A673 (cell line): ENCODE measurements at regions not wholly inside any gene's neighbourhood (a gene's known extent, or its start where the extent isn't known, plus 50 kb on each side); places are given as distances from the start of the nearest gene placed in this dataset.

Experiments used
- BruUV-seq: library from RNA; stranded (reverse); fragments of 400-500 nt; replicated peaks from 2 replicates; lab custom pipeline; 2021; lab: Mats Ljungman, UMichigan
- CTCF ChIA-PET: fragments of 300-600 bp; sonication (Branson Sonifier 250); formaldehyde crosslinking; loops from one replicate; lab custom pipeline; 2022; ENCODE audit warnings: antibody characterized with exemption; lab: Charles Lee
- POLR2A ChIA-PET: fragments of 300-600 bp; sonication (Branson Sonifier 250); formaldehyde crosslinking; loops from one replicate; lab custom pipeline; 2022; ENCODE audit warnings: antibody characterized with exemption; ENCODE audit not compliant: low non-redundant PET; lab: Charles Lee
- DNase-seq: peaks from one replicate; pipeline ENCODE4 v3.0.0-alpha.2; 2015; ENCODE audit warnings: low spot score
- H3K27ac ChIP-seq: fragments of 200-600 bp; sonication (generic); 2 replicates; pipeline ENCODE4 v1.5.1; 2016; ENCODE audit warnings: mixed run types, low read depth, mild to moderate bottlenecking, mixed read lengths, antibody characterized with exemption, low read length; ENCODE audit not compliant: poor library complexity, severe bottlenecking
- H3K27me3 ChIP-seq: fragments of 200-600 bp; sonication (generic); replicated peaks from 2 replicates; pipeline ENCODE4 v1.6.1; 2017; ENCODE audit warnings: mixed run types, low read depth, mild to moderate bottlenecking, mixed read lengths, antibody characterized with exemption, low read length; ENCODE audit not compliant: insufficient read depth, poor library complexity
- H3K36me3 ChIP-seq: fragments of 200-600 bp; sonication (generic); 2 replicates; pipeline ENCODE4 v1.6.1; 2016; ENCODE audit warnings: mixed run types, mild to moderate bottlenecking, mixed read lengths, antibody characterized with exemption, low read length; ENCODE audit not compliant: insufficient read depth, poor library complexity, severe bottlenecking
- H3K4me1 ChIP-seq: fragments of 200-600 bp; sonication (generic); 2 replicates; pipeline ENCODE4 v1.6.1; 2017; ENCODE audit warnings: mixed run types, mild to moderate bottlenecking, mixed read lengths, antibody characterized with exemption, low read length; ENCODE audit not compliant: insufficient read depth, poor library complexity, severe bottlenecking
- H3K4me3 ChIP-seq: fragments of 200-600 bp; sonication (generic); 2 replicates; pipeline ENCODE4 v1.5.1; 2016; ENCODE audit warnings: low read depth, mixed run types, mild to moderate bottlenecking, mixed read lengths, low read length; ENCODE audit not compliant: poor library complexity, severe bottlenecking
- H3K9me3 ChIP-seq: fragments of 200-600 bp; sonication (generic); 2 replicates; pipeline ENCODE4 v1.6.1; 2016; ENCODE audit warnings: mixed run types, low read depth, mild to moderate bottlenecking, mixed read lengths, antibody characterized with exemption, low read length; ENCODE audit not compliant: poor library complexity, severe bottlenecking
- CTCF ChIP-seq: fragments of 300-800, 200-600 bp; sonication (generic); conservative IDR thresholded peaks from 2 replicates; pipeline ENCODE4 v1.5.1; 2017; ENCODE audit warnings: low read depth, mild to moderate bottlenecking, antibody characterized with exemption, low read length, moderate library complexity, mixed read lengths
- EZH2 ChIP-seq: fragments of 200-600 bp; sonication (generic); IDR thresholded peaks from 2 replicates; pipeline ENCODE4 v1.6.1; 2017; ENCODE audit warnings: borderline replicate concordance, low read depth, mild to moderate bottlenecking, mixed read lengths, antibody characterized with exemption, low read length; ENCODE audit not compliant: poor library complexity, severe bottlenecking
- intact Hi-C: fragments of 100-400 bp; cut with micrococcal nuclease; formaldehyde crosslinking; loops from one replicate; pipeline ENCODE4 v1.10.0; 2022; ENCODE audit not compliant: unreplicated experiment

GRCh38 chr7:51973939-51974338 lies 657.3 kb upstream of the COBL start:
- Histone ChIP-seq H3K36me3 (no peaks in the 10 kb centered on the region), H3K4me3 (no peak overlapping the region), H3K27ac (no peak overlapping the region), H3K27me3 (no peaks in the 10 kb centered on the region), H3K4me1 (no peaks in the 10 kb centered on the region), H3K9me3 (peaks cover 19% of the 10 kb centered on the region)
- intact Hi-C loops, result no loop called here
- POLR2A ChIA-PET, result no interaction called here
- BruUV-seq, result no TSS peak
- CTCF ChIA-PET, result no interaction called here
- TF ChIP-seq CTCF (no peak), EZH2 (no peak)
- DNase-seq, result no peak

DNA sequence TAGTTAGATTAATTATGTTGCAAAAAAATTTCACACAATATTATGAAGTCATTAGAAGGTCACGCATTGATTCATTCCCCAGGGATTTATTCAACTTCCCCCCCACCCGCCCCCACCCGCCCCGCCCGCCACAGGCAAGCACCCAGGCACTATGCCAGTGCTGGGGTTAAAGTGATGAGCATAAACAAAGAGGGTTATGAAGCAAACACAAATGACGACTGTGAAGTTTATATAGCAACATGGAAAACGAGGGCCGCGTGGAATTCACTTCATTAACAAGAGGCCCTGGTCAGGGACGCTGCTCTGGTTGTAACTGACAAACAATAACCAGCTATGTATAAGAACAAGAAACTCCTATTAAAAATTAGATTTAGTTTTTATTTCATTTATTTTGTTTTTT lies 656.5 kb upstream of the COBL start:
- ChIA-PET CTCF (no interaction called here), POLR2A (no interaction called here)
- intact Hi-C loops, result no loop called here
- TF ChIP-seq EZH2, result no peak
- TF ChIP-seq CTCF, result no peak
- no peaks in the 10 kb centered on the region for H3K27me3 ChIP-seq
- H3K9me3 ChIP-seq, result peaks cover 19% of the 10 kb centered on the region
- no TSS peak for BruUV-seq
- no peaks in the 10 kb centered on the region for H3K4me1 ChIP-seq
- H3K4me3 ChIP-seq, result no peak overlapping the region
- DNase-seq, result no peak
- H3K27ac ChIP-seq, result no peak overlapping the region
- no peaks in the 10 kb centered on the region for H3K36me3 ChIP-seq

DNA sequence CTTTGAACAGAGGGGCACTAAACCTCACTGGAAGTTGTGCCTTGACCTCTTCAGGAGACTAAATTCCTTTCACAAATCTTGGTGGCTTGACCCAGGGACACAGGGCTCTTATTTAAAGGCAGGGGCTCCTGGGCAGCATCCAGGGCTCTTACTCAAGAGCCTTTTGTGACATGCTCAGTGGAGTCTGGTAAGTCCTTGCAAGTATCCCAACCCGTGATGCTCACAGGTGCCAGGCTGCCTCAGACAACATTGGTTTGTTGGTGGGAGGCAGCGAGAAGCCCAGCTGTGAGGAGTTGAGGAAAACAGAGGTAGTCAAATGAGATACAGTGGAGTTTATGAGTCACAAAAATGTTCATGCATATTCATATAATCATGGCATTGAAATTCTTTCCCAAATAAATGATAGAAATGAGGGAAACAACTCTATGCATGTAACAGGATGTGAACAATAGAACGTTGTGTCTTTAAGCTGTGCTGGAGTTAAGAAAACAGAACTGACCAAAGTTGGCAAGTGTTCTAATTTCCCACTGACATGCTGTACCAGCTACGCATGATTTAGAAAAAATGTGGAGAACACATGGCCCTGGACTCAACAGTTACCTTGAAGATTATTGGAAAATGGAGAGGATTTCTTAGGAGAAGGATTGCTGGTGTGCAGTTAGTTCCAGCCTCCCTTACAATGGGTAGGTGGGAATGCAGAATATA lies 654.5 kb upstream of the COBL start:
- Histone ChIP-seq H3K27ac (no peak overlapping the region), H3K4me3 (no peak overlapping the region), H3K27me3 (no peaks in the 10 kb centered on the region), H3K9me3 (peaks cover 23% of the 10 kb centered on the region), H3K36me3 (no peaks in the 10 kb centered on the region), H3K4me1 (no peaks in the 10 kb centered on the region)
- DNase-seq, result no peak
- no TSS peak for BruUV-seq
- POLR2A ChIA-PET, result no interaction called here
- intact Hi-C loops, result no loop called here
- CTCF ChIA-PET, result no interaction called here
- TF ChIP-seq CTCF, result no peak
- TF ChIP-seq EZH2, result no peak
